DOHH2 (cell line): ENCODE measurements at regions not wholly inside any gene's neighbourhood (a gene's known extent, or its start where the extent isn't known, plus 50 kb on each side); places are given as distances from the start of the nearest gene placed in this dataset.
"Not testable (repeated sequence)": the region's sequence is repeated elsewhere in the genome, so short reads cannot be mapped to it uniquely, and the experiment has no call there.

Source experiments
- H3F3A ChIP-seq: fragments of 200-600 bp; sonication (generic), shearing (Covaris generic); 2 replicates; pipeline ENCODE4 v1.6.0; 2016; ENCODE audit warnings: antibody characterized with exemption, mild to moderate bottlenecking; ENCODE audit not compliant: control insufficient read depth, insufficient read depth
- H3K27ac ChIP-seq: fragments of 200-600 bp; sonication (generic); 2 replicates; pipeline ENCODE4 v1.5.1; 2014; ENCODE audit warnings: low read depth, mild to moderate bottlenecking, low read length, moderate library complexity
- H3K27me3 ChIP-seq: fragments of 200-600 bp; sonication (generic); 2 replicates; pipeline ENCODE4 v1.6.1; 2014; ENCODE audit warnings: mild to moderate bottlenecking, low read length, mixed read lengths; ENCODE audit not compliant: control insufficient read depth
- H3K36me3 ChIP-seq: fragments of 200-600 bp; sonication (generic); 2 replicates; pipeline ENCODE4 v1.6.1; 2014; ENCODE audit warnings: mild to moderate bottlenecking, low read length, moderate library complexity, mixed read lengths; ENCODE audit not compliant: control insufficient read depth
- H3K4me1 ChIP-seq: fragments of 200-600 bp; sonication (generic); 2 replicates; pipeline ENCODE4 v1.6.1; 2014; ENCODE audit warnings: mild to moderate bottlenecking, low read length, mixed read lengths; ENCODE audit not compliant: control insufficient read depth
- H3K4me2 ChIP-seq: fragments of 200-600 bp; sonication (generic); 2 replicates; pipeline ENCODE4 v1.6.0; 2014; ENCODE audit warnings: mild to moderate bottlenecking, low read length, moderate library complexity
- H3K4me3 ChIP-seq: fragments of 200-600 bp; sonication (generic); 2 replicates; pipeline ENCODE4 v1.5.1; 2014; ENCODE audit warnings: mild to moderate bottlenecking, low read length, mixed read lengths
- H3K79me2 ChIP-seq: fragments of 200-600 bp; sonication (generic); 2 replicates; pipeline ENCODE4 v1.6.1; 2014; ENCODE audit warnings: mild to moderate bottlenecking, low read length, mixed read lengths; ENCODE audit not compliant: control insufficient read depth
- H3K9me2 ChIP-seq: fragments of 200-600 bp; sonication (generic); replicated peaks from 2 replicates; pipeline ENCODE4 v1.6.1; 2014; ENCODE audit warnings: mild to moderate bottlenecking, low read length, mixed read lengths; ENCODE audit not compliant: control insufficient read depth
- H3K9me3 ChIP-seq: fragments of 200-600 bp; sonication (generic); 2 replicates; pipeline ENCODE4 v1.6.1; 2014; ENCODE audit warnings: antibody characterized with exemption, low read length, mixed read lengths; ENCODE audit not compliant: control insufficient read depth, insufficient read depth
- H4K20me1 ChIP-seq: fragments of 200-600 bp; sonication (generic); 2 replicates; pipeline ENCODE4 v1.6.0; 2014; ENCODE audit warnings: low read depth, mild to moderate bottlenecking, antibody characterized with exemption, low read length, moderate library complexity; ENCODE audit not compliant: control insufficient read depth, insufficient read depth
- EZH2phosphoT487 ChIP-seq: fragments of 200-600 bp; sonication (generic); IDR thresholded peaks from 2 replicates; pipeline ENCODE4 v1.6.1; 2017; ENCODE audit warnings: borderline replicate concordance, mild to moderate bottlenecking, antibody characterized with exemption, low read length, moderate library complexity, mixed read lengths
- TF ChIP-seq, protein P1 (sequence below): fragments of 200-600 bp; sonication (generic); IDR thresholded peaks from one replicate; pipeline ENCODE4 v1.5.1; 2014; ENCODE audit warnings: antibody characterized with exemption, mild to moderate bottlenecking, low read depth, low read length; ENCODE audit not compliant: poor library complexity, severe bottlenecking

- H4K20me1 ChIP-seq, result no peaks in the 10 kb centered on the region
- H3K9me3 ChIP-seq, result no peaks in the 10 kb centered on the region
- H3K4me2 ChIP-seq, result no peak overlapping the region
- H3K27me3 ChIP-seq, result no peaks in the 10 kb centered on the region
- no peak overlapping the region for H3K4me3 ChIP-seq
- H3K27ac ChIP-seq, result no peak overlapping the region
- no peaks in the 10 kb centered on the region for H3K36me3 ChIP-seq
- TF ChIP-seq, protein P1, sequence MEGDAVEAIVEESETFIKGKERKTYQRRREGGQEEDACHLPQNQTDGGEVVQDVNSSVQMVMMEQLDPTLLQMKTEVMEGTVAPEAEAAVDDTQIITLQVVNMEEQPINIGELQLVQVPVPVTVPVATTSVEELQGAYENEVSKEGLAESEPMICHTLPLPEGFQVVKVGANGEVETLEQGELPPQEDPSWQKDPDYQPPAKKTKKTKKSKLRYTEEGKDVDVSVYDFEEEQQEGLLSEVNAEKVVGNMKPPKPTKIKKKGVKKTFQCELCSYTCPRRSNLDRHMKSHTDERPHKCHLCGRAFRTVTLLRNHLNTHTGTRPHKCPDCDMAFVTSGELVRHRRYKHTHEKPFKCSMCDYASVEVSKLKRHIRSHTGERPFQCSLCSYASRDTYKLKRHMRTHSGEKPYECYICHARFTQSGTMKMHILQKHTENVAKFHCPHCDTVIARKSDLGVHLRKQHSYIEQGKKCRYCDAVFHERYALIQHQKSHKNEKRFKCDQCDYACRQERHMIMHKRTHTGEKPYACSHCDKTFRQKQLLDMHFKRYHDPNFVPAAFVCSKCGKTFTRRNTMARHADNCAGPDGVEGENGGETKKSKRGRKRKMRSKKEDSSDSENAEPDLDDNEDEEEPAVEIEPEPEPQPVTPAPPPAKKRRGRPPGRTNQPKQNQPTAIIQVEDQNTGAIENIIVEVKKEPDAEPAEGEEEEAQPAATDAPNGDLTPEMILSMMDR, result no peak
- no peak for TF ChIP-seq EZH2phosphoT487
- H3K4me1 ChIP-seq, result no peaks in the 10 kb centered on the region
- H3F3A ChIP-seq, result no peaks in the 10 kb centered on the region
- H3K79me2 ChIP-seq, result no peaks in the 10 kb centered on the region
- H3K9me2 ChIP-seq, result no peaks in the 10 kb centered on the region
These were observed 64.0 kb upstream of the CAPRIN1 start for GRCh38 chr11:33987545-33987944.

GRCh38 chr11:33986597-33987501, 64.7 kb upstream of the CAPRIN1 start:
- not testable (repeated sequence) for H3F3A ChIP-seq, H3K4me2 ChIP-seq, H3K27ac ChIP-seq, H3K4me3 ChIP-seq, H3K4me1 ChIP-seq, H3K36me3 ChIP-seq, H3K79me2 ChIP-seq, H3K9me2 ChIP-seq, H3K27me3 ChIP-seq, H3K9me3 ChIP-seq, H4K20me1 ChIP-seq

GRCh38 chr11:33984682-33985389, 66.7 kb upstream of the CAPRIN1 start:
- H3K36me3 ChIP-seq, result no peaks in the 10 kb centered on the region
- H3K4me1 ChIP-seq, result no peaks in the 10 kb centered on the region
- H3K79me2 ChIP-seq, result no peaks in the 10 kb centered on the region
- H3K9me3 ChIP-seq, result no peaks in the 10 kb centered on the region
- H3K9me2 ChIP-seq, result no peaks in the 10 kb centered on the region
- H3K4me3 ChIP-seq, result no peak overlapping the region
- no peaks in the 10 kb centered on the region for H4K20me1 ChIP-seq
- H3K27me3 ChIP-seq, result peaks cover 10% of the 10 kb centered on the region; the same call in 1 of the 2 replicates
- no peak for TF ChIP-seq EZH2phosphoT487
- TF ChIP-seq, protein P1, result peak; percentile 34
- H3F3A ChIP-seq, result no peaks in the 10 kb centered on the region
- no peak overlapping the region for H3K27ac ChIP-seq
- H3K4me2 ChIP-seq, result no peak overlapping the region

DNA sequence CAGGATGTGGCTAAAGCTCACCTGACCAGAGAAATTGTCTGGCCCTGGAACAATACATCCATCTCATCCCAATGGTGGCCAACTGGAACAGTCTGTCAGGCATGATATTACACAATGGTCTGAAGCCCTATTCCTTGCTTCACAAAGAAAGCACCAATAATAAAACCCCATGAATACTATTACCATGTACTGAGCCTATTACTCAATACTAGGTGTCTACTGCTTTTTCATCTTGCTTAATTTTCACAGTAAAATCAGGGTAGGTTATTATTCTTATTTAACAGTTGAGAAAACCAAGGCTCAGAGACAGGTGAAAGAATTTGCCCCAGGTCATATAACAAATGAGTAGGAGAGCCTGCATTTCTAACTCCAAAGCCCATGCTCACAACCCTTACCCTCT, 68.9 kb upstream of the CAPRIN1 start:
- H3K27me3 ChIP-seq, result peaks cover 10% of the 10 kb centered on the region; the same call in 1 of the 2 replicates
- H3K4me1 ChIP-seq, result no peaks in the 10 kb centered on the region
- H4K20me1 ChIP-seq, result no peaks in the 10 kb centered on the region
- no peaks in the 10 kb centered on the region for H3K79me2 ChIP-seq
- no peak overlapping the region for H3K4me3 ChIP-seq
- no peaks in the 10 kb centered on the region for H3F3A ChIP-seq
- H3K9me3 ChIP-seq, result no peaks in the 10 kb centered on the region
- H3K27ac ChIP-seq, result no peak overlapping the region
- H3K9me2 ChIP-seq, result no peaks in the 10 kb centered on the region
- no peaks in the 10 kb centered on the region for H3K36me3 ChIP-seq
- TF ChIP-seq, protein P1, result no peak
- TF ChIP-seq EZH2phosphoT487, result no peak
- no peak overlapping the region for H3K4me2 ChIP-seq
